SK-N-SH (cell line): ENCODE measurements at regions not wholly inside any gene's neighbourhood (a gene's known extent, or its start where the extent isn't known, plus 50 kb on each side); places are given as distances from the start of the nearest gene placed in this dataset.

ENCODE experiments used
- REST ChIP-seq: IDR thresholded peaks from 2 replicates; pipeline ENCODE4 v1.6.1; 2012; ENCODE audit warnings: mild to moderate bottlenecking, low read depth, low read length, moderate library complexity
- TF ChIP-seq, protein P1 (sequence below): fragments of 200-600 bp; sonication (generic); IDR thresholded peaks from 2 replicates; pipeline ENCODE4 v1.6.1; 2017; ENCODE audit warnings: antibody characterized with exemption, mild to moderate bottlenecking, moderate library complexity

GRCh38 chr4:132063829-132064228 is 1085.3 kb upstream of the PCDH10 start:
- TF ChIP-seq REST = no peak
- TF ChIP-seq, protein P1, sequence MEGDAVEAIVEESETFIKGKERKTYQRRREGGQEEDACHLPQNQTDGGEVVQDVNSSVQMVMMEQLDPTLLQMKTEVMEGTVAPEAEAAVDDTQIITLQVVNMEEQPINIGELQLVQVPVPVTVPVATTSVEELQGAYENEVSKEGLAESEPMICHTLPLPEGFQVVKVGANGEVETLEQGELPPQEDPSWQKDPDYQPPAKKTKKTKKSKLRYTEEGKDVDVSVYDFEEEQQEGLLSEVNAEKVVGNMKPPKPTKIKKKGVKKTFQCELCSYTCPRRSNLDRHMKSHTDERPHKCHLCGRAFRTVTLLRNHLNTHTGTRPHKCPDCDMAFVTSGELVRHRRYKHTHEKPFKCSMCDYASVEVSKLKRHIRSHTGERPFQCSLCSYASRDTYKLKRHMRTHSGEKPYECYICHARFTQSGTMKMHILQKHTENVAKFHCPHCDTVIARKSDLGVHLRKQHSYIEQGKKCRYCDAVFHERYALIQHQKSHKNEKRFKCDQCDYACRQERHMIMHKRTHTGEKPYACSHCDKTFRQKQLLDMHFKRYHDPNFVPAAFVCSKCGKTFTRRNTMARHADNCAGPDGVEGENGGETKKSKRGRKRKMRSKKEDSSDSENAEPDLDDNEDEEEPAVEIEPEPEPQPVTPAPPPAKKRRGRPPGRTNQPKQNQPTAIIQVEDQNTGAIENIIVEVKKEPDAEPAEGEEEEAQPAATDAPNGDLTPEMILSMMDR = no peak
